ENCODE measurements at regions not wholly inside any gene's neighbourhood (a gene's known extent, or its start where the extent isn't known, plus 50 kb on each side); places are given as distances from the start of the nearest gene placed in this dataset.

DNA sequence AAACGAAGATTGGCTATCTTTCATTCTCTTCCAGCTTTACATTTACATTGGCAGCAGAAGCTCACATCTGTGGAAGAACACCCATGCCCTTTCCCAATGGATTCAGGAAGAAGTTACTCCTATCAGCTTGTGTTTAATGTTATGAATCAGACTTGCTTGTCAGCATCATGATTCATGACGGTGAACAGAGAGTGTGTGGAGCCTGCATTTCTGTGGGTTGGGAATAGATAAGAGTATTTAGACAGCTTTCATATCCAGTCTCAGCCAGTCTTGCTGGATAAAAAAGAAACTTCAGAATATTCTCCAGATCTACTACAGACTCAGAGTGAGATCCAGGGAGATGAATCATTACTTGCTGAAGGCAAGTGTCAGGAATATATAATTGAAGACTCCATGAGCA is 812.9 kb upstream of the ZNF608 start:
- DNase-seq (ENCODE audit: low spot score), result no peak
- intact Hi-C loops (cut with DNase I), result no loop called here

DNA sequence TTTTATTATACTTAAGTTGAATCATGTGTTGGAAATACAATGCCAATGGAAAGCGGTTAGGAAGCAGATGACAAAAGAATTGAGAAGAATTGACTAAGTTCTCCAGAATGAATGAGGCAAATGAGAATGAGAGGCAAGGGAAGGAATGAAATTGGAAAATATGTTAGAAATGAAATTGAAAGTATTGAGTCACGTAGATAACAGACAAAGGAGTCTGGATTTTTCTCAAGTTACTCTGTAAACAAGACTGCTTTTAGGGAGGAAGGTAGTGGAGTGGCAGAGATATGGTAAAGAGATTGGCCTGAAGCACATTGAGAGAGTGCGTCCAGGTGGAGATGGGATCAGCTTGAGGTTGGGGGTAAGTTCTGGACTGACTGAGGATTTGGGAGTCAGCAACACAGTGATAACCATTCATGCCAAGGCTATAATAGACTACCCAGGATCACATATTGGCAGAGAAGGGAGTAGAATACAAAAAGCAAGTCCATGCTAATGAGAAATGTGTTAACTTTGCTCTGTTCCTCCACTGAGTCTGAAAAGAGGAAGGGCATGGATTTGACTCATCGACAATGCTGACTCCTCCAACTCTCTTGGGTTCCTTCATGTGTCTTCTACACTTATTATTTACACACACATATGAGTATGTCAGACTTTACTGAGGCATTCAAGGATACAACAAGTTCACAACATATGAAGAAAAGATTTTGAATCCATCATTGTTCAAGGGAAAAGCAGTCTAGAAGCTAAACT is 814.2 kb upstream of the ZNF608 start:
- DNase-seq (ENCODE audit: low spot score), result no peak
- intact Hi-C loops (cut with DNase I), result no loop called here

DNA sequence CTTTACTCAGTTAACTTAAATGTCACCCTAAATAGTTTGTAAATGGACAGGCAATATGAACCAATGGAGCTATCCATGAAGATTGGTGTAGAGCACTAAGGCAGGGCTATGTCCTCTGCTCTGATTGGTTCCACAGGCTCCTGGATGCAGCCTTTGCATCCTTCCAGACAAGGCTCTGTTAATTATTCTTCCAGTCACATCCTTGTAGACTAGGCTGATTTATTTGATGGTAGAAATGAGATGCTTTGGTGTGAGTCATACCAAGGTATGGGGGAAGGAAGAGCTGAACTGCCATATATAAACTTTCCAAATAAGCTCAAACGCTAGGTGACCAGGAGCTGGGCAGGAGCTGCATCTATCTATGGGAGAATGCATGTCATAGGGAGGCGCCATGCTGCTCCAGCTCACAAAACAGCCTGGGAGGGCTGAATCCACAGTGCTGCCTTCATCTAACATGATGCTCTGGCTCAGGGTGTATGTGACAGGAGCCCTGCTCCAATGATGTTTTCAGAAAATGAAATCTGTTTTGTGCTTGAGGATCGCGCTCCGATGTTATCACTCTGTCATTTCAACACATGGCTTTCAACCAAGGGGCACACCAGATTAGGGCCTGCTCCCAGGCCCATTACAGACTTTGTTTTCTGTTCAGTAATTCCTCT is 818.0 kb upstream of the ZNF608 start:
- intact Hi-C loops (cut with DNase I), result no loop called here

DNA sequence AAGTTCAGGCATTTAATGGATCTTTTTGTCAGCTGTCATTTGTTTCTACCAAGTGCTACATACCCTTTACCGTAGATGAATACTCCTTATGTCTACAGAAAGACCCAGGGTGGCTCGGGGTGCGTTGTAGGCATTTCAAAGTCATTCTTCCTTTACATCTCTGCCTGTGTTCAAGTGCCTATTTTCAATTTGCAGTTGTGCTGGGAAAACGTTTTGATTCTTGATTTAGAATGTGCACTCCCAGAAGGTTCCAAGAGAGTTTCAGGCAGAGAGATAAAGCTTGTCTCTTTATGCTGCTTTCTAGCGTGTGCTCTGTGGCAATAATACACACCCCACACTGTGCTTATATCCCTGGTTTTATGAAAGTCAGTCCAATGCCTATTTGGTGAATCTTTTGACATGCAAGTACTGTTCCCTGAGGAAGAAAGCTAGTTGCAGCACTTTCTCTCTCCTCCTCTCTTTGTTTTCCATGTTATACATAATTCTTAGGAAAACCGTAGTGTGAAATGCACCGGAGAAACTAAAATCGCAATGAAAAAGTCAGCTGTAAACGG is 828.1 kb upstream of the ZNF608 start:
- DNase-seq (ENCODE audit: low spot score), result no peak
- intact Hi-C loops (cut with DNase I), result no loop called here

More for the DNA sequence above, 818.0 kb upstream of the ZNF608 start:
- no peak for DNase-seq (ENCODE audit: low spot score)

DNA sequence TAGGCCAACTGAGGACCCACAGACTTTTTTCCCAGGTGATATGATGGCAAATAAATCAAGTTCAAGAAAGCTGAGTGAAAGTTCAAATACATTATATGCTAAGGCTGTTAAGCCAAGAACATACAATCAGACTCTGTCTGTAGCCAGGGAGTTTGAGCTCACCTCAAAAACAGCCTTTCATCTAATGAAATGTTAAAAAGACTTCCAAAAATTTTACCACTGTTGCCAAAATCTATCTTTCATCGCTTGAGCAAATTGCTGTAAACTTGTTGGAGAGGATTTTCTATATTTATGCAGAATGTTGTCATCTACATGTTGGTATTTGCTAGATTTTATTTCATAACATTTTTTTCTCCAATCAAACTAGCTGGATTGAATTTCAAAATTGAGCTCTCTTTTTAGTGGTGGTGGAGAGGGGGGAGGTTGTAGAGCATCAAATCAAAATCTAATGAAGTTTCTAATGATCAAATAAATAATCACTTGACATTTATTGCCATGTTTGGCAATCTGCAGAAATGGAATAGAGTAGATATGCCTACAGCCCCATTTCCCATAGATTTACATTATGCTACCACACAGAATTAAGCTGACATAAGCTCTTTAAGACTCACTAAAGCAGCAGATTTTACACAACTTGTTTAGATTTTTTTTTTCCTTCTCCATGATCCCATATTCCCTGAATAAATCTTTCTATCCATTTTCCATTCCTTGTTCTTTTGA is 828.9 kb upstream of the ZNF608 start:
- intact Hi-C loops (cut with DNase I), result no loop called here

DNA sequence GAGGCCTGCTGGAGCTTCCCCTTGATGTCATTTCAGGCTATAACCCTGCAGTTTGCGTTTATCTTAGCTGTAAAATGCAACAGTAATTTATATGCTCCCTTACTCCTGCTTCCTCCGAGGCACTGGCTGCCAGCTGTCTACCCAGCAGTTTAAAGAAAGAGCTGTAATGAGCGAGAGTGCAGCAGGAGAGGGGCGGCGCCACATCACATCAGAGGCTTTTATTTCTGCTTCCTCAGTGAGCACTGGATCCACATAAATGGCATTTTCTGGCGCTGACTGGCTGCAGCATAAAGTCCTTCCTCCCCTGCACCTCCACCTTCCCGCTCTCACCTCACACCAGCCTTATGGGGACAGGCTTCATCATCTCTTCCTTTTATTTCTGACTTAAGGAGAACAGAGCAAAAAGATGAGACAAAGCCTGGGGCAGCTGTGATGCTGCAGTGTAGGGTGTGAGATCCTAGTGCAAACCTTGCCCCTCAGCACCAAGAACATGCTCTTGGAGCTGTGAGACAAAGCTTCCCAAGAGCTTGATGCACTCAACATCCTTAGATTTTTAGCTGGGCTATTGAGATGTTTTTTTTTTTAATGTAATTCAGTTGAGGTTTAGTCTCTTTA is 829.6 kb upstream of the ZNF608 start:
- DNase-seq (ENCODE audit: low spot score), result no peak
- intact Hi-C loops (cut with DNase I), result no loop called here

More for the DNA sequence above, 828.9 kb upstream of the ZNF608 start:
- no peak for DNase-seq (ENCODE audit: low spot score)

DNA sequence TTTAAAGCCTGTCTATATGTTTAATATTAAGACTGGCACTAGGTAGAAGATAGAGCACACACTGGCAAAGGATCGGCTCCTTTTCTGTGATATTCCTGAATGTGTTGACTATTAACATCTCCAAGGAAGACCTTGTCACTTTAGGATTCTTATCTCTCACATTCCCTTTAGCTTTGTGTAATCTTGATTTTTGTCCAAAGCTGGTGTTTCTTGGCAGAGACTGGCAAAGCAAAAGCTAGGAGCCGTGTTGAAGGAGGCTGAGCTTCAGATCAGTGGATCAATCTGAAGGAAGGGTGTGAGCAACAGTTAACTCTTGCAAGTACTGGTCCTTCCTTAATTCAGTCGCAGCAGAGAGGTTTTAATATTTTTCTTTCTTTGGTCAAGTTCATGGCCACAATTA is 830.4 kb upstream of the ZNF608 start:
- DNase-seq (ENCODE audit: low spot score), result no peak
- intact Hi-C loops (cut with DNase I), result no loop called here

DNA sequence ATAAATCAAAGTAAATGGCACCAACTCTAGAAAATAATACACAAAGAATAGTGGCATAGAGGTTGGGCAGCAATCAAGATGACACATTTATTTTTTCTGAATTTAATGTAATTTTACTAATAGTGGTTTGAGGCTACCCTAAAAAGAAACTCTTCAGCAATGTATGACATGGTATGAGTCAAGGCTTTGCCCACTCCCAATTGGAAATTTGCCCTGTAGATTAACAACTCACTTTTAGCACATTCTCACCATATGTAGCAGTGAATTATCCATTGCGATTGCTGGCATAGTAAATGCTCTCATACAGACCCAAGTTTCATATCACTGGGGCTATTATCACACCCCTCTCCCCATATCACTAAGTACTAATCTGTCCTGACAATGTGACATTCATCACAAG is 832.1 kb upstream of the ZNF608 start:
- no peak for DNase-seq (ENCODE audit: low spot score)
- intact Hi-C loops (cut with DNase I), result no loop called here

DNA sequence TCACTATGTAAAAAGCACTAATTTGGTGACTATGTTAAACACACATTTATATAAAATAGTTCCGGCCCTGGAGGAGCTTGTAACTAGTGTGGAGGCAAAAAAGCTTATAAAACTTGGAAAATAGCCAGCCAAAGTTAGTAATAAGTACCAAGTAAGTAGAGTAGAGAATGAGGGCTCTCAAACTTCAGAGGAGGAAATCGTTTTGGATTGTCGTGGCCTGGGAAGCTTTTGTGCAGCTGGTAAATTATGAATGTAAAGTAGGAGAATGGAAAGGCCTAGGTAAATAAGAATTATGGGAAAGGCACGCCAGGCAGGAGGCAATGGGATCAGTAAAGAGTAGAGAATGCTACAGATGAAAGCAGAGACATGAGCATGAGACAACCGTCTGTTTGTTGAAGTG is 832.7 kb upstream of the ZNF608 start:
- intact Hi-C loops (cut with DNase I), result no loop called here
- DNase-seq (ENCODE audit: low spot score), result no peak

DNA sequence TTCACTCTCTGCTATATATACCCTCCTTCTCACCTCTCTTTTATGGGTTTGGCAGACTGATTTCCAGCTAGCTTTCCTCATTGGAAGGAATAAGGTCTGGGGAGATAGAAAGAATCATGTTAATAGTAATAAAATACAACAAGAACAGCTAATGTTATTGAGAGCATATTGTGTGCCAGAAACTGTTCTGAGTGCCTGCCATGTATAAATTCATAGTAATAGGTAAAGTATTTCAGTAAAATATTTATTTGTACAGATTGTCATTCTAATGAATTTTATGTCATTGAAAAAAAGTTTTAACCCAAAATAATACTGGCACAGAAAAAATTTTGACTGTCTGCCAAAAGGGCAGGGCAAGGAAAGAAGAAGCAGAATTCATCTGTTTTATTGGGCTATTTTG is 834.9 kb upstream of the ZNF608 start:
- no peak for DNase-seq (ENCODE audit: low spot score)
- intact Hi-C loops (cut with DNase I), result no loop called here

DNA sequence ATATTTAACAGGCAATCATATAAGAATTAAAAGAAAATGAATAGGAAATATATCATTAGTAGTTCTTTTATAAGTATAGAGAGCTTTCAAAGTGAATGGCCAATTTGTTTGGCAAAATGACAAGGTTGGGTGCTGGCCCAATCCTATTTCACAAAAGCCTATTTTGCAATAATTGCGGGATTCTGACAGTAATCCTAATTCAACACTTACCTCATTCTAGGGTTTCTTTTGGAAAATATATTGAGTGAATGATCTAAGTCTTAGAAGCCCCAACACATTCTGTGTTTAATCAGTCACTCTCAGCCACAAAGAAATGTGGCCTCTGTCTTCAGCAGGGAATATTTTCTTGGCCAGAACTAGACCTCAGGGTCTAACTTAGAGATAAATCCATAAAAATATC is 835.9 kb upstream of the ZNF608 start:
- intact Hi-C loops (cut with DNase I), result no loop called here

DNA sequence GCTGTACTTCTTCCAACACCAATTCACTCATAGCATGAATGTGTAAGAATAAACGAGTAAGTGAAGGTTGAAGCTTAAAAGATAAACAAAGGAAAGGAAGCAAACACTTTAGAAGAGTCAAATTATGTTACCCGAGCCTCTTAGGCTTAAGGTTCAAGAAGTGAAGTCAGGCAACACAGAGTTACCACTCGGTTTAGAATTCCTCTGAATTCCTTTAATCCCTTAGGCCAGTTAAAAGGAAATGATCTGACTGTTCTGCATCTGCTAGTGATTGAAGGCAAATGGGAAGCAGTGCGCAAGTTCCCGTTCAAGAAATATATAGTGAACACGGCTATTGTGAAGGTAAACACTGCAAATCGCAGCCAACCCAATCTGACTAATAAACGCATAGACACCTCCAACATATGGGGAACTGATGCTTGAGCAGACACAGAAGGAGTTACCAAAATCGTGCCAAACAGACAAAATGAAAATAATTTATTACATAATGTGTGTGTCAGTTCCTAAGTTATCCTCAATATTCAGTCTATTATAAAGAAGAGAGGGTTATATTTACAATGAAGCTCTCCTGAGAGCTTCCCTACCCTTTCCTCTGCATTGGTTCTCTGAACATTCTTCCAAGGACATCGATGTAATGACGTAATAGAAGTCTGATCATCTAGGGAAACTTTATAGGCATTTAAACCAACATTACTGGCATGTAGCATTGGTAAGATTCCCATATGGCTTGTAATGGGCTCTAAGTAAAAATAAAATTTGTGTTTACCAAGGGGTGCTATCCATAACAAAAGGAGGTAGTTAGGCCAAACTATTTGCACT is 837.1 kb upstream of the ZNF608 start:
- intact Hi-C loops (cut with DNase I), result no loop called here
- no peak for DNase-seq (ENCODE audit: low spot score)

More for the DNA sequence above, 835.9 kb upstream of the ZNF608 start:
- no peak for DNase-seq (ENCODE audit: low spot score)

DNA sequence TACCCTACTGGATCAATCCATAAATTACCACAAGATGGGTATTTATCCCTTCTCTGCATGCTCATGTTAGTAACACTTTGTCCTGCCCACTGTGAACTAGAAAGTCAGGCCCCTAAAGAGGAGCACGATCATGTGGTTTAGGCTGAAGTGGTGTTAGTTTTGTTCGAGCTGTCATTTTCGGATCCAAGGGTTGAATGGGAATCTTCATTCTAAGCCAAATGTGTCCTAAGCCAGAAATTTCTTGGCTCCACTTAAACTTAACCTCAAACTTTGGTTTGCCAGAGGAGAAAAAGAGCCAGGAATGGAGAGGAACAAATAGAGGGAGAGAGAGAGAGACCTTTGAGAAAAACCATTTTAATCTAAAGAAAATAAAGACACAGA is 837.7 kb upstream of the ZNF608 start:
- no peak for DNase-seq (ENCODE audit: low spot score)
- intact Hi-C loops (cut with DNase I), result no loop called here

DNA sequence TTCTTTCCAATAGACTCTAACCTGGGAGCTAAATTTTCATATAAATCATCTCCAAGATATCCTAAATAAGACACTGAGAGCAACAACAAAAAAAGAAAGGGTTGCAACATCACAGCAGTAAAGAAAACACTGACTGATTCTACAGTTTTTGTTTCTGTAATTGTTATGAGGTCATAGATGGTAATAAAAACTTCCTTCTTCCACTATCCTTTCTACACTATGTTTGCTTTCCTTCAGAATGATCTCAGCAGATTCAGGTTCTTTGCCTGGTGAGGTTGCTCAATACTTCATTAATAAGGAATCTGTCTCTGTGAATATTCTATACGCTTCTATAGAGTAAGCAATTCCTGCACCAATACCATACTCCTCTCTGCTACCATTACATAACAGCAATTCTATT is 835.6 kb upstream of the GRAMD2B start:
- DNase-seq (ENCODE audit: low spot score), result no peak
- intact Hi-C loops (cut with DNase I), result no loop called here

DNA sequence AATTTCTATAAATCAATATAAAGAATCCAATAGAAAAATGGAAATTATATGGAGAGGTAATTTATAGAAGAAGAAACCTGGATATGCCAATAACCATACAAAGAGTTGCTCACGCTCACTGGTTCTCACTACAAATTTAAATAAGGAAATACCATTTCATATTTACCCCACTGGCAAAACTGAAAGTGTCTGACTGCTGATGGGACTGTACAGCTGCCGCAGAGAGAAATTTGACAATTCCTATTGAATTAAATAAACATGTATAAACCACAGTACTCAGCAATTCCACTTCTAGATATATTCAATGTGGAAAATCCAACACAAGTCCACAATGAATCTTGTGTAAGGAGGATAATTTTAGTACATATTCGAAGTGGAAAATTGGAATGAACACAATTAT is 830.4 kb upstream of the GRAMD2B start:
- intact Hi-C loops (cut with DNase I), result loop anchor here (10.0 kb wide), 1 partner anchor 108 kb away; no protein-coding TSS in a partner anchor
- DNase-seq (ENCODE audit: low spot score), result no peak

DNA sequence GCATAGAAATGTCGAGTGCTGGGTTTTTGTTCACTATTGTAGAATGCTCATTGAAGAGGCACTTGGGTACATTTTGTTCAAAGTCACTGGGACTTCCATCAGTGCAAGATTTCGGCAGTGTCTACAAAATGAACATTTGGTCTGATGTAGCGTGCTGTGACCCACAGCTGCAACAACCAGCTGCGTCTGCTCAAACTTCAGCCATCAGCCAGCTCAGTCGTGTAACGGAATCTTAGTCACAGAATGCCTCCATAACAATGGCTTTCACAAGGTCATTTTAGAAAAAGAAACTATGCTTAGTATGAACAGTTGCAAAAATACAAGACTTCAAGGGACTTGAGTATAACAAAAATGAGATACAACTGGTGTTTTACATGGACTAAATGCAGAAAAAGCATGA is 828.1 kb upstream of the GRAMD2B start:
- intact Hi-C loops (cut with DNase I), result loop anchor here (10.0 kb wide), 1 partner anchor 110 kb away; no protein-coding TSS in a partner anchor
- DNase-seq (ENCODE audit: low spot score), result no peak

DNA sequence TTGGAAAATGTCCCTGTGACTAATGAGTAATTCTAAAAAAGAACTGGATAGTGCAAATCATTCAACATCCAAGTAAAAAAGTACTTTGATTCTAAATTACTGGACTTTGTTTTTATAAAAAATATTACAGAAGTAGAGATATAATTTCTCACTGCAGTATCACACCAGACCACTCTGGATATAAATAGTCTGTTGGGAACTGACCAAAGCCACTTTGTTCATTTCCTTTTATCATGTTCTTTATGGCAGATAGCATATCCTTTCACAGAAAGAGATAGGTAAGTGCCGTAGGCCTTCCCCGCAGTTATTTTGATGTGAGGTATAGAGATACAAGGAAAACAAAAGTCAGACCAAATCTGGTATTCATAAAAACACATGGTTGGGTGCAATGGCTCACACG is 827.4 kb upstream of the GRAMD2B start:
- DNase-seq (ENCODE audit: low spot score), result no peak
- intact Hi-C loops (cut with DNase I), result loop anchor here (10.0 kb wide), 1 partner anchor 111 kb away; no protein-coding TSS in a partner anchor

DNA sequence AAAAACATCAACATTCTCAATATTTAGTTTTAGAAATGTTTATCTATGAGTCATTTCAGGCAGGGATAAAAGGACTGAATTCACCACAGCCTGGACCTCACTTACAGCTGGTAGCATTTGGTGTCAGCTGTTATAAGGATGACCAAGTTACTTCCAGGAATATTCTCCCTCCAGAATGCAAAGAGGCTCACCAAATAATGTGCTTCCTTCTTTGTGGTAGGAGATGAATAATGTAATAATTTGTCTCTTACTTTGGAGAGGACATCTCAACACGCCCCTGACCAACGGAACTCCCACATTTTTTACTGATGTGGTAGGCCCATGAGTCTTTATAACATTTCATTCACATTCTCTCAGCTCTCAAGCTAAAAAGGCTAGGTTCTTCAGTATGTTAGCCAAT is 825.9 kb upstream of the GRAMD2B start:
- no peak for DNase-seq (ENCODE audit: low spot score)
- intact Hi-C loops (cut with DNase I), result loop anchor here (10.0 kb wide), 1 partner anchor 113 kb away; no protein-coding TSS in a partner anchor

DNA sequence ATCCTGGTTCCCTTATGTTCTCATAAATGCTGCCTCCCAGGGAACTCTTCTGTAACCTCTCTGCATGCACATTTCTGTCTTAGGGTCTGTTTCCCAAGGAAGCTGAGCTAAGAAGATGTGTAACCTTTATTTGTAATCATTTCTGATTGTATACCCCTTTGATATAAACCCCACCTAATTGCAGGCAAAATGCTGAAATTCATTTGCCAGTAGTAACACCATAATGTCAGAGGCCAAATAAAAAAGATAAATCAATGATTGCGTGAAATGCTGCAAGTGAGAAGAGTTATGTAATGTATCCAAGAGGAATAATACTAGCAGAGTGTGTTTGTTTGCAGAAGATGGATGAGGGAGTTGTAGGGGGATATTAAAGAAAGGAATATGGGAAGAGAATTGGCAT is 822.6 kb upstream of the GRAMD2B start:
- DNase-seq (ENCODE audit: low spot score), result no peak
- intact Hi-C loops (cut with DNase I), result no loop called here
